ENCODE measurements at regions not wholly inside any gene's neighbourhood (a gene's known extent, or its start where the extent isn't known, plus 50 kb on each side); places are given as distances from the start of the nearest gene placed in this dataset.

DNA sequence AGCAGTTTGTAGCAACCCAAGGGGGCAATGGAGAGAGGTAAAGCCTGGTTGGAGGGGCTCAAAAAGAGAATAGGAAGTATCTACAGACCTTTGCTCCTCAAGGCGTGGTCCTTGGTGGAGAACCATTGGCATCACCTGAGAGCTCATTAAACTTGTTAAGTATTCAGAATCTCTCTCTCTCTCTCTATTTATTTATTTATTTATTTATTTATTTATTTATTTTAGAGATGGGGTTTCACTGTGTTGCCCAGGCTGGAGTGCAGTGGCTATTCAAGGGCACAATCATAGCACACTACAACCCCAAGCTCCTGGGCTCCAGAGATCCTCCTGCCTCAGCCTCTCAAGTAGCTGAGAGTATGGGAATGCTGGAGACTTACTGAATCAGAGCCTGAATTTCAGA is 193.1 kb upstream of the ADCY2 start:
- ATAC-seq, result no peak
- TF ChIP-seq ESRRG (CRISPR knock-in tag; IDR thresholded peaks at IDR 0.05), result no peak
- no peak for TF ChIP-seq ZFP3 (CRISPR knock-in tag; IDR thresholded peaks at IDR 0.05)

DNA sequence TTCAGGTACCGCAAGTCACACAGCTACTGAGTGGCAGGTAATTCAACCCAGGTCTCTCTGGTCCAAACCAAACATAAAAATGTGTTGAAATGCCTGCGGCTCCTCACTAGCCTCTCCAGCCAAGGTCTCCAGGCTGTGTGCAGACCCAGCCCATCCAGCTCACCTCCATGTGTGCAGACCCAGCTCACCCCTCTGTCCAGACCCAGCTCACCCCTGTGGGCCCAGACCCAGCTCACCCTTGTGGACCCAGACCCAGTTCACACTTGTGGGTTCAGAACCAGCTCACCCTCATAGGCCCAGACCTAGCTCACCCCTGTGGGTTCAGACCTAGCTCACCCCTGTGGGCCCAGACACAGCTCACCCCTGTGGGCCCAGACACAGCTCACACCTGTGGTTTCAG is 188.0 kb upstream of the ADCY2 start:
- ATAC-seq, result no peak
- TF ChIP-seq, protein P1, sequence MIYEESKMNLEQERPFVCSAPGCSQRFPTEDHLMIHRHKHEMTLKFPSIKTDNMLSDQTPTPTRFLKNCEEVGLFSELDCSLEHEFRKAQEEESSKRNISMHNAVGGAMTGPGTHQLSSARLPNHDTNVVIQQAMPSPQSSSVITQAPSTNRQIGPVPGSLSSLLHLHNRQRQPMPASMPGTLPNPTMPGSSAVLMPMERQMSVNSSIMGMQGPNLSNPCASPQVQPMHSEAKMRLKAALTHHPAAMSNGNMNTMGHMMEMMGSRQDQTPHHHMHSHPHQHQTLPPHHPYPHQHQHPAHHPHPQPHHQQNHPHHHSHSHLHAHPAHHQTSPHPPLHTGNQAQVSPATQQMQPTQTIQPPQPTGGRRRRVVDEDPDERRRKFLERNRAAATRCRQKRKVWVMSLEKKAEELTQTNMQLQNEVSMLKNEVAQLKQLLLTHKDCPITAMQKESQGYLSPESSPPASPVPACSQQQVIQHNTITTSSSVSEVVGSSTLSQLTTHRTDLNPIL (CRISPR knock-in tag; IDR thresholded peaks at IDR 0.05; ENCODE audit: low read depth), result no peak
- TF ChIP-seq ZC3H10 (CRISPR knock-in tag; IDR thresholded peaks at IDR 0.05), result no peak
- TF ChIP-seq ESRRG (CRISPR knock-in tag; IDR thresholded peaks at IDR 0.05), result no peak
- TF ChIP-seq ZFP3 (CRISPR knock-in tag; IDR thresholded peaks at IDR 0.05), result no peak
- TF ChIP-seq, protein P2, sequence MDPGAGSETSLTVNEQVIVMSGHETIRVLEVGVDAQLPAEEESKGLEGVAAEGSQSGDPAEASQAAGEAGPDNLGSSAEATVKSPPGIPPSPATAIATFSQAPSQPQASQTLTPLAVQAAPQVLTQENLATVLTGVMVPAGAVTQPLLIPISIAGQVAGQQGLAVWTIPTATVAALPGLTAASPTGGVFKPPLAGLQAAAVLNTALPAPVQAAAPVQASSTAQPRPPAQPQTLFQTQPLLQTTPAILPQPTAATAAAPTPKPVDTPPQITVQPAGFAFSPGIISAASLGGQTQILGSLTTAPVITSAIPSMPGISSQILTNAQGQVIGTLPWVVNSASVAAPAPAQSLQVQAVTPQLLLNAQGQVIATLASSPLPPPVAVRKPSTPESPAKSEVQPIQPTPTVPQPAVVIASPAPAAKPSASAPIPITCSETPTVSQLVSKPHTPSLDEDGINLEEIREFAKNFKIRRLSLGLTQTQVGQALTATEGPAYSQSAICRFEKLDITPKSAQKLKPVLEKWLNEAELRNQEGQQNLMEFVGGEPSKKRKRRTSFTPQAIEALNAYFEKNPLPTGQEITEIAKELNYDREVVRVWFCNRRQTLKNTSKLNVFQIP (CRISPR knock-in tag; IDR thresholded peaks at IDR 0.05; ENCODE audit: borderline replicate concordance, low read depth), result no peak
- TF ChIP-seq, protein P3, sequence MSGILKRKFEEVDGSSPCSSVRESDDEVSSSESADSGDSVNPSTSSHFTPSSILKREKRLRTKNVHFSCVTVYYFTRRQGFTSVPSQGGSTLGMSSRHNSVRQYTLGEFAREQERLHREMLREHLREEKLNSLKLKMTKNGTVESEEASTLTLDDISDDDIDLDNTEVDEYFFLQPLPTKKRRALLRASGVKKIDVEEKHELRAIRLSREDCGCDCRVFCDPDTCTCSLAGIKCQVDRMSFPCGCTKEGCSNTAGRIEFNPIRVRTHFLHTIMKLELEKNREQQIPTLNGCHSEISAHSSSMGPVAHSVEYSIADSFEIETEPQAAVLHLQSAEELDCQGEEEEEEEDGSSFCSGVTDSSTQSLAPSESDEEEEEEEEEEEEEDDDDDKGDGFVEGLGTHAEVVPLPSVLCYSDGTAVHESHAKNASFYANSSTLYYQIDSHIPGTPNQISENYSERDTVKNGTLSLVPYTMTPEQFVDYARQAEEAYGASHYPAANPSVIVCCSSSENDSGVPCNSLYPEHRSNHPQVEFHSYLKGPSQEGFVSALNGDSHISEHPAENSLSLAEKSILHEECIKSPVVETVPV (CRISPR knock-in tag; IDR thresholded peaks at IDR 0.05), result no peak
- no peak for TF ChIP-seq ISL1 (CRISPR knock-in tag; IDR thresholded peaks at IDR 0.05)
- TF ChIP-seq, protein P4, sequence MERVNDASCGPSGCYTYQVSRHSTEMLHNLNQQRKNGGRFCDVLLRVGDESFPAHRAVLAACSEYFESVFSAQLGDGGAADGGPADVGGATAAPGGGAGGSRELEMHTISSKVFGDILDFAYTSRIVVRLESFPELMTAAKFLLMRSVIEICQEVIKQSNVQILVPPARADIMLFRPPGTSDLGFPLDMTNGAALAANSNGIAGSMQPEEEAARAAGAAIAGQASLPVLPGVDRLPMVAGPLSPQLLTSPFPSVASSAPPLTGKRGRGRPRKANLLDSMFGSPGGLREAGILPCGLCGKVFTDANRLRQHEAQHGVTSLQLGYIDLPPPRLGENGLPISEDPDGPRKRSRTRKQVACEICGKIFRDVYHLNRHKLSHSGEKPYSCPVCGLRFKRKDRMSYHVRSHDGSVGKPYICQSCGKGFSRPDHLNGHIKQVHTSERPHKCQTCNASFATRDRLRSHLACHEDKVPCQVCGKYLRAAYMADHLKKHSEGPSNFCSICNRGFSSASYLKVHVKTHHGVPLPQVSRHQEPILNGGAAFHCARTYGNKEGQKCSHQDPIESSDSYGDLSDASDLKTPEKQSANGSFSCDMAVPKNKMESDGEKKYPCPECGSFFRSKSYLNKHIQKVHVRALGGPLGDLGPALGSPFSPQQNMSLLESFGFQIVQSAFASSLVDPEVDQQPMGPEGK (CRISPR knock-in tag; IDR thresholded peaks at IDR 0.05; ENCODE audit: borderline replicate concordance), result no peak
- TF ChIP-seq ZNF565 (CRISPR knock-in tag; conservative IDR thresholded peaks at IDR 0.05; ENCODE audit: low read depth), result no peak
- no peak for TF ChIP-seq PPARA (CRISPR knock-in tag; IDR thresholded peaks at IDR 0.05; ENCODE audit: borderline replicate concordance)
- TF ChIP-seq ZFP30 (CRISPR knock-in tag; IDR thresholded peaks at IDR 0.05), result no peak
- TF ChIP-seq GLIS3 (CRISPR knock-in tag; IDR thresholded peaks at IDR 0.05), result no peak

DNA sequence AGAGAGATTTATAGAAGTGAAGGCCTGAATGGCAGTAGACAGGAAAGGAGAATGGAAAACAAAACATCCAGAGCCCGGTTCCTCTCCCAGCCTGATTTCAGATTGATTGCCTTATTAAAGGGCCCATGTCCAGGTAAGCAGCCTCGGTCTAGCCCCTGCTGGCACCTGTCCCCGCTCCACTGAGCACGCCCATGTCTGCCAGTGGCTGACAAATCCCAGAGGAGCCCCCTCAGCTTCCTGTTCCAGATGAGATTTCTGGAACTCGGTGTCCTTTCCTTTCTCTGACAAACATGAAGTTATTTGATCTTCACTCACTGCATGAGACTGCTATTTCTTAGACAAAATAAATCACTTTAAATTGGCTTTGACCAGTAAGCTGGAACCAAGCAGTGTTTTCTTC is 187.0 kb upstream of the ADCY2 start:
- TF ChIP-seq ZFP3 (CRISPR knock-in tag; IDR thresholded peaks at IDR 0.05) (no peak), OSR1 (CRISPR knock-in tag; IDR thresholded peaks at IDR 0.05) (no peak), GLIS3 (CRISPR knock-in tag; IDR thresholded peaks at IDR 0.05) (no peak), CSDC2 (CRISPR knock-in tag; IDR thresholded peaks at IDR 0.05) (no peak), ESRRG (CRISPR knock-in tag; IDR thresholded peaks at IDR 0.05) (no peak), SNAI2 (CRISPR knock-in tag; IDR thresholded peaks at IDR 0.05) (no peak), BACH2 (CRISPR knock-in tag; IDR thresholded peaks at IDR 0.05; ENCODE audit: borderline replicate concordance) (no peak), ZFP30 (CRISPR knock-in tag; IDR thresholded peaks at IDR 0.05) (no peak), RARB (CRISPR knock-in tag; IDR thresholded peaks at IDR 0.05) (no peak), ZC3H10 (CRISPR knock-in tag; IDR thresholded peaks at IDR 0.05) (no peak), ARNTL (CRISPR knock-in tag; IDR thresholded peaks at IDR 0.05; ENCODE audit: borderline replicate concordance, low read depth) (no peak), TOX (CRISPR knock-in tag; IDR thresholded peaks at IDR 0.05; ENCODE audit: borderline replicate concordance) (no peak), ZNF565 (CRISPR knock-in tag; conservative IDR thresholded peaks at IDR 0.05; ENCODE audit: low read depth) (no peak), ZNF70 (CRISPR knock-in tag; IDR thresholded peaks at IDR 0.05) (no peak), TCF4 (CRISPR knock-in tag; IDR thresholded peaks at IDR 0.05; ENCODE audit: borderline replicate concordance) (no peak)
- TF ChIP-seq, protein P1 (CRISPR knock-in tag; IDR thresholded peaks at IDR 0.05; ENCODE audit: low read depth), result no peak
- TF ChIP-seq, protein P3 (CRISPR knock-in tag; IDR thresholded peaks at IDR 0.05), result no peak
- TF ChIP-seq, protein P5, sequence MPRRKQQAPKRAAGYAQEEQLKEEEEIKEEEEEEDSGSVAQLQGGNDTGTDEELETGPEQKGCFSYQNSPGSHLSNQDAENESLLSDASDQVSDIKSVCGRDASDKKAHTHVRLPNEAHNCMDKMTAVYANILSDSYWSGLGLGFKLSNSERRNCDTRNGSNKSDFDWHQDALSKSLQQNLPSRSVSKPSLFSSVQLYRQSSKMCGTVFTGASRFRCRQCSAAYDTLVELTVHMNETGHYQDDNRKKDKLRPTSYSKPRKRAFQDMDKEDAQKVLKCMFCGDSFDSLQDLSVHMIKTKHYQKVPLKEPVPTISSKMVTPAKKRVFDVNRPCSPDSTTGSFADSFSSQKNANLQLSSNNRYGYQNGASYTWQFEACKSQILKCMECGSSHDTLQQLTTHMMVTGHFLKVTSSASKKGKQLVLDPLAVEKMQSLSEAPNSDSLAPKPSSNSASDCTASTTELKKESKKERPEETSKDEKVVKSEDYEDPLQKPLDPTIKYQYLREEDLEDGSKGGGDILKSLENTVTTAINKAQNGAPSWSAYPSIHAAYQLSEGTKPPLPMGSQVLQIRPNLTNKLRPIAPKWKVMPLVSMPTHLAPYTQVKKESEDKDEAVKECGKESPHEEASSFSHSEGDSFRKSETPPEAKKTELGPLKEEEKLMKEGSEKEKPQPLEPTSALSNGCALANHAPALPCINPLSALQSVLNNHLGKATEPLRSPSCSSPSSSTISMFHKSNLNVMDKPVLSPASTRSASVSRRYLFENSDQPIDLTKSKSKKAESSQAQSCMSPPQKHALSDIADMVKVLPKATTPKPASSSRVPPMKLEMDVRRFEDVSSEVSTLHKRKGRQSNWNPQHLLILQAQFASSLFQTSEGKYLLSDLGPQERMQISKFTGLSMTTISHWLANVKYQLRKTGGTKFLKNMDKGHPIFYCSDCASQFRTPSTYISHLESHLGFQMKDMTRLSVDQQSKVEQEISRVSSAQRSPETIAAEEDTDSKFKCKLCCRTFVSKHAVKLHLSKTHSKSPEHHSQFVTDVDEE (CRISPR knock-in tag; IDR thresholded peaks at IDR 0.05), result no peak
- TF ChIP-seq, protein P2 (CRISPR knock-in tag; IDR thresholded peaks at IDR 0.05; ENCODE audit: borderline replicate concordance, low read depth), result no peak

More for the DNA sequence above, 187.0 kb upstream of the ADCY2 start:
- no peak for ATAC-seq
